GM12878 (cell line): ENCODE measurements at regions not wholly inside any gene's neighbourhood (a gene's known extent, or its start where the extent isn't known, plus 50 kb on each side); places are given as distances from the start of the nearest gene placed in this dataset.

Experiments used
- ATAC-seq: fragments of 200-7000 bp; cut with Tn5 transposase; 3 replicates; pipeline ENCODE4 v1.9.1; 2020; ENCODE audit warnings: mild to moderate bottlenecking, moderate library complexity
- BruUV-seq: library from RNA; stranded (reverse); fragments of 400-500 nt; replicated peaks from 2 replicates; lab custom pipeline; 2021; lab: Mats Ljungman, UMichigan
- CTCF ChIA-PET: fragments of 300-600 bp; sonication (Branson Sonifier 250); formaldehyde crosslinking; extraction: SDS; loops from one replicate; lab custom pipeline; 2021; ENCODE audit warnings: inconsistent platforms; lab: Yijun Ruan, JAX
- POLR2A ChIA-PET: fragments of 350-600 bp; formaldehyde crosslinking; extraction: SDS; loops from one replicate; lab custom pipeline; 2021; ENCODE audit warnings: inconsistent platforms; lab: Charles Lee
- RAD21 ChIA-PET: fragments of 300-600 bp; sonication (Branson Sonifier 250); formaldehyde crosslinking; loops from one replicate; lab custom pipeline; 2023; ENCODE audit warnings: antibody characterized with exemption; ENCODE audit not compliant: unreplicated experiment; lab: Charles Lee
- SMC1A ChIA-PET: fragments of 300-600 bp; sonication (Branson Sonifier 250); formaldehyde crosslinking; loops from one replicate; lab custom pipeline; 2023; ENCODE audit not compliant: unreplicated experiment, uncharacterized antibody; lab: Charles Lee
- DNase-seq: peaks from one replicate; pipeline ENCODE4 v3.0.0-alpha.2; 2011; ENCODE audit warnings: low read depth, low spot score
- FAIRE-seq: peaks from 3 replicates; lab custom pipeline; 2011; peaks lifted over from hg19 to GRCh38; lab: Jason Lieb, UNC
- H2AFZ ChIP-seq: 2 replicates; pipeline ENCODE4 v1.6.0; 2011; ENCODE audit warnings: low read depth, low read length, control low read depth; ENCODE audit not compliant: control insufficient read depth
- H3K27ac ChIP-seq: 2 replicates; pipeline ENCODE4 v1.5.1; 2011; ENCODE audit warnings: control low read depth; ENCODE audit not compliant: control insufficient read depth, insufficient read depth
- H3K27me3 ChIP-seq, 2 experiments: replicated peaks in 1 of 2; 2 replicates each; pipeline versions ENCODE4 v1.6.0 to v1.6.1; 2011; ENCODE audit warnings: low read length in 1 of 2; ENCODE audit not compliant: control insufficient read depth in 2 of 2, insufficient read depth in 2 of 2
- H3K36me3 ChIP-seq, 2 experiments: 2 replicates each; pipeline ENCODE4 v1.5.1; 2011; ENCODE audit warnings: low read length in 1 of 2; ENCODE audit not compliant: control insufficient read depth in 2 of 2, insufficient read depth in 2 of 2
- H3K4me1 ChIP-seq: 2 replicates; pipeline ENCODE4 v1.6.1; 2011; ENCODE audit warnings: mild to moderate bottlenecking, low read length, moderate library complexity, mixed read lengths; ENCODE audit not compliant: control insufficient read depth, insufficient read depth
- H3K4me2 ChIP-seq: 2 replicates; pipeline ENCODE4 v1.6.0; 2011; ENCODE audit warnings: control low read depth; ENCODE audit not compliant: control insufficient read depth, insufficient read depth
- H3K4me3 ChIP-seq: fragments of 200-600 bp; sonication (generic); 2 replicates; pipeline ENCODE4 v1.5.1; 2016
- H3K79me2 ChIP-seq: 2 replicates; pipeline ENCODE4 v1.6.0; 2011; ENCODE audit warnings: low read length; ENCODE audit not compliant: control insufficient read depth, insufficient read depth
- H3K9ac ChIP-seq: 2 replicates; pipeline ENCODE4 v1.8.0; 2011; ENCODE audit warnings: low read length, control low read depth, mixed read lengths; ENCODE audit not compliant: control insufficient read depth, insufficient read depth
- H3K9me3 ChIP-seq: replicated peaks from 3 replicates; pipeline ENCODE4 v1.5.1; 2011; ENCODE audit warnings: mild to moderate bottlenecking, low read length; ENCODE audit not compliant: control insufficient read depth, insufficient read depth
- H4K20me1 ChIP-seq: 2 replicates; pipeline ENCODE4 v1.6.0; 2011; ENCODE audit not compliant: control insufficient read depth, insufficient read depth
- ASH2L ChIP-seq: fragments of 300-600, 200-600 bp; sonication (generic); IDR thresholded peaks from 2 replicates; pipeline ENCODE4 v1.6.1; 2017; ENCODE audit warnings: low read depth, mild to moderate bottlenecking, borderline replicate concordance
- EP300 ChIP-seq, 2 experiments: fragments of 150-350 bp in 1 of 2; IDR thresholded peaks; 2 replicates each; pipeline ENCODE4 v1.6.1; 2011 to 2012; ENCODE audit warnings: low read depth in 2 of 2, low read length in 2 of 2, borderline replicate concordance in 1 of 2, improper control_type of control experiment in 1 of 2, inconsistent platforms in 1 of 2; ENCODE audit not compliant: control insufficient read depth in 1 of 2
- FOS ChIP-seq: IDR thresholded peaks from 3 replicates; pipeline ENCODE4 v1.6.1; 2011; ENCODE audit warnings: borderline replicate concordance; ENCODE audit not compliant: insufficient read length; ENCODE audit errors: extremely low read depth
- SPI1 ChIP-seq: IDR thresholded peaks from 2 replicates; pipeline ENCODE4 v1.6.1; 2011; ENCODE audit warnings: low read depth, mild to moderate bottlenecking, low read length, moderate library complexity, borderline replicate concordance; ENCODE audit not compliant: insufficient read depth
- TBL1XR1 ChIP-seq: IDR thresholded peaks from 2 replicates; pipeline ENCODE4 v1.6.1; 2012; ENCODE audit warnings: low read depth, low read length, improper control_type of control experiment
- YY1 ChIP-seq: IDR thresholded peaks from 2 replicates; pipeline ENCODE4 v1.6.1; 2011; ENCODE audit warnings: low read depth, mild to moderate bottlenecking, low read length
- WGBS: methylation state at CpG from one replicate; pipeline ENCODE4 v1.1.6; 2016; ENCODE audit warnings: low lambda C conversion rate; ENCODE audit not compliant: insufficient replicate concordance, insufficient coverage; ENCODE audit errors: missing lambda C conversion rate; 5-methylcytosine and 5-hydroxymethylcytosine counted together
- in situ Hi-C: fragments of 300-500 bp; cut with MboI; formaldehyde crosslinking; loops from 9 replicates; pipeline ENCODE4 v1.14.3; 2018; ENCODE audit warnings: mixed read lengths
- intact Hi-C: fragments of 100-400 bp; cut with micrococcal nuclease; formaldehyde crosslinking; loops from one replicate; pipeline ENCODE4 v1.14.2; 2022; ENCODE audit not compliant: unreplicated experiment
- TF ChIP-seq, protein P1 (sequence below): IDR thresholded peaks from 2 replicates; pipeline ENCODE4 v1.6.1; 2011; ENCODE audit warnings: borderline replicate concordance, low read depth, mild to moderate bottlenecking, moderate library complexity, mixed read lengths, low read length; ENCODE audit not compliant: insufficient read depth; ENCODE audit errors: extremely low read length

GRCh38 chr10:33556620-33557019 is 222.2 kb upstream of the NRP1 start:
- in situ Hi-C loops (no loop called here), intact Hi-C loops (no loop called here)
- ChIA-PET RAD21 (interaction anchor here (0.7 to 3.4 kb wide), 3 partner anchors 222 to 225 kb away, joined by 3 to 12 read pairs (median 4); partner anchors contain the start of gene NRP1), CTCF (no interaction called here), SMC1A (interaction anchor here (1.1 to 4.1 kb wide), 4 partner anchors 22 to 225 kb away, joined by 3 to 27 read pairs (median 4); no protein-coding TSS in a partner anchor), POLR2A (no interaction called here)
- Histone ChIP-seq H3K9me3 (no peaks in the 10 kb centered on the region), H3K4me3 (no peak overlapping the region), H3K27me3 (no peaks in the 10 kb centered on the region), H3K79me2 (no peaks in the 10 kb centered on the region), H4K20me1 (no peaks in the 10 kb centered on the region), H3K4me1 (no peaks in the 10 kb centered on the region), H3K27ac (no peak overlapping the region), H3K36me3 (no peaks in the 10 kb centered on the region), H3K4me2 (no peak overlapping the region), H2AFZ (no peak overlapping the region), H3K9ac (no peak overlapping the region)
- TF ChIP-seq, protein P1, sequence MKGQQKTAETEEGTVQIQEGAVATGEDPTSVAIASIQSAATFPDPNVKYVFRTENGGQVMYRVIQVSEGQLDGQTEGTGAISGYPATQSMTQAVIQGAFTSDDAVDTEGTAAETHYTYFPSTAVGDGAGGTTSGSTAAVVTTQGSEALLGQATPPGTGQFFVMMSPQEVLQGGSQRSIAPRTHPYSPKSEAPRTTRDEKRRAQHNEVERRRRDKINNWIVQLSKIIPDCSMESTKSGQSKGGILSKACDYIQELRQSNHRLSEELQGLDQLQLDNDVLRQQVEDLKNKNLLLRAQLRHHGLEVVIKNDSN = no peak
- TF ChIP-seq SPI1 = no peak
- TF ChIP-seq YY1 = no peak
- TF ChIP-seq TBL1XR1 = no peak
- TF ChIP-seq FOS = no peak
- no peak for TF ChIP-seq EP300 (IDR thresholded peaks at IDR 0.05; ENCODE audit: borderline replicate concordance in 1 of 2, control insufficient read depth in 1 of 2, low read depth in 2 of 2, low read length in 2 of 2)
- TF ChIP-seq ASH2L = no peak
- BruUV-seq = no TSS peak
- ATAC-seq (no peak), FAIRE-seq (no peak), DNase-seq (no peak)
- 80% methylated on average over 11 of the region's 11 CpGs for WGBS
